A172 (cell line): ENCODE measurements at regions not wholly inside any gene's neighbourhood (a gene's known extent, or its start where the extent isn't known, plus 50 kb on each side); places are given as distances from the start of the nearest gene placed in this dataset.

Experiments used
- DNase-seq: peaks from one replicate; pipeline ENCODE4 v3.0.0-alpha.2; 2015; ENCODE audit warnings: low spot score

GRCh38 chr10:117425974-117426566, 50.8 kb upstream of the PDZD8 start:
- DNase-seq, result no peak

DNA sequence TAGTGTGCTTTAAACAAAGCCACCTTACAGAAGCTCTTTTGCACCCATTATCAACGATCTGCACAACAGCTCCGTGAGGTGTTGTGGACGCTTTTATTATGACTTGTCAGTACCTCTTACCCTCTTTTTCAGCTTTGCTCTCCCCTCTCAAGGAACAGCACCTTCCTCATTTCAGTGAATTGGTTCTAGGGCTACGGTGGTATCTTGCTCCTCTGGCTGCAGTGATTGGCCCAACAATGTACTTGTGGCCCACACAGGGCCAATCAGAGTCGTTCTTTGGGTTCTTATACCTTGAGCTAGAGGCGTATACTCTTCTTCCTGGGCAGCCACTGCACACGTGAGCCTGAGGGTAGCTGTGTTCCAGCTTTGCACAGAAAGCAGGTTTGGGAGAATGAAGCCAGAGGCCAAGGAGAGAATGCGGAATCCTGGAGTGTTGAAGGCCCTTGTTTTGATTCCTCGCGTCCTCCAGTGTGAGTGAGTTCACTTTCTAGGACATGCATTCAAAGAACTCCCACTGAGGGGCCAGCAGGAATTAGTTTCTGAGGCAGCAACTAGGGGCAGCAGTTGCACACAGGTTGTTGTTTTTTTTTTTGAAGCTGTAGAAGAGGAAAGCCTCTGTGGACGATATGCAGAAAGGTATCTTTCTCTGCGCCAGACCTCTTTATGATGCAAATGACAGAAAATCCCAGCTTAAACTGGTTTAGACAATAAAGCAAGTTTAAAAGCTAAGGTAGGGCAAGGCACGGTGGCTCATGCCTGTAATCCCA, 49.8 kb upstream of the PDZD8 start:
- no peak for DNase-seq
